ENCODE measurements at regions not wholly inside any gene's neighbourhood (a gene's known extent, or its start where the extent isn't known, plus 50 kb on each side); places are given as distances from the start of the nearest gene placed in this dataset.

GRCh38 chr12:97380440-97380839, 82.2 kb upstream of the RMST start:
- no peaks in the 10 kb centered on the region for H3K27me3 ChIP-seq
- no peaks in the 10 kb centered on the region for H3K9me3 ChIP-seq
- no peak for DNase-seq
- no peak for TF ChIP-seq POLR2A (IDR thresholded peaks at IDR 0.05)
- TF ChIP-seq CTCF (IDR thresholded peaks at IDR 0.05) = no peak
- 62 to 90% methylated on average over 2 of the region's 2 CpGs for WGBS, 2 donors
- no peak overlapping the region for H3K27ac ChIP-seq
- H3K4me1 ChIP-seq = no peaks in the 10 kb centered on the region
- H3K4me3 ChIP-seq = no peak overlapping the region
- intact Hi-C loops (cut with DNase I) = no loop called here
- H3K36me3 ChIP-seq = no peaks in the 10 kb centered on the region

- TF ChIP-seq POLR2A (IDR thresholded peaks at IDR 0.05) (no peak), CTCF (IDR thresholded peaks at IDR 0.05) (no peak)
- H3K27ac ChIP-seq = no peak overlapping the region
- DNase-seq = no peak
- WGBS, 2 donors = 88 to 100% methylated on average over 1 of the region's 1 CpG
- H3K4me3 ChIP-seq = no peak overlapping the region
- intact Hi-C loops (cut with DNase I) = no loop called here
- no peaks in the 10 kb centered on the region for H3K27me3 ChIP-seq
- H3K4me1 ChIP-seq = no peaks in the 10 kb centered on the region
- no peaks in the 10 kb centered on the region for H3K36me3 ChIP-seq
- H3K9me3 ChIP-seq = no peaks in the 10 kb centered on the region
Observed at GRCh38 chr12:97385121-97385520, 77.5 kb upstream of the RMST start.

GRCh38 chr12:97386133-97386581, 76.4 kb upstream of the RMST start:
- intact Hi-C loops (cut with DNase I) = no loop called here
- WGBS, 2 donors = 75 to 85% methylated on average over 1 to 5 of the region's 5 CpGs
- no peak overlapping the region for H3K4me3 ChIP-seq

GRCh38 chr12:97387844-97388243, 74.8 kb upstream of the RMST start:
- Histone ChIP-seq H3K27me3 (no peaks in the 10 kb centered on the region), H3K36me3 (no peaks in the 10 kb centered on the region), H3K9me3 (no peaks in the 10 kb centered on the region), H3K4me3 (no peak overlapping the region), H3K27ac (no peak overlapping the region), H3K4me1 (no peaks in the 10 kb centered on the region)
- TF ChIP-seq CTCF (IDR thresholded peaks at IDR 0.05) (no peak), POLR2A (IDR thresholded peaks at IDR 0.05) (no peak)
- WGBS, 2 donors = 42 to 70% methylated on average over 2 of the region's 2 CpGs
- DNase-seq = no peak
- intact Hi-C loops (cut with DNase I) = no loop called here

More at GRCh38 chr12:97386133-97386581, 76.4 kb upstream of the RMST start:
- Histone ChIP-seq H3K4me1 (no peaks in the 10 kb centered on the region), H3K27ac (no peak overlapping the region), H3K36me3 (no peaks in the 10 kb centered on the region), H3K9me3 (no peaks in the 10 kb centered on the region), H3K27me3 (no peaks in the 10 kb centered on the region)
- no peak for DNase-seq
- no peak for TF ChIP-seq POLR2A (IDR thresholded peaks at IDR 0.05)
- TF ChIP-seq CTCF (IDR thresholded peaks at IDR 0.05) = no peak

- Histone ChIP-seq H3K27ac (no peak overlapping the region), H3K27me3 (no peaks in the 10 kb centered on the region), H3K36me3 (no peaks in the 10 kb centered on the region), H3K4me3 (no peak overlapping the region), H3K9me3 (no peaks in the 10 kb centered on the region), H3K4me1 (no peaks in the 10 kb centered on the region)
- no peak for TF ChIP-seq POLR2A (IDR thresholded peaks at IDR 0.05)
- TF ChIP-seq CTCF (IDR thresholded peaks at IDR 0.05) = no peak
- intact Hi-C loops (cut with DNase I) = no loop called here
- no peak for DNase-seq
- WGBS, 2 donors = 57 to 61% methylated on average over 2 to 3 of the region's 3 CpGs
Observed at GRCh38 chr12:97394657-97395056, 67.9 kb upstream of the RMST start.

Data from esophagus squamous epithelium (tissue), 5 donors.